ENCODE measurements at regions not wholly inside any gene's neighbourhood (a gene's known extent, or its start where the extent isn't known, plus 50 kb on each side); places are given as distances from the start of the nearest gene placed in this dataset.
"Not testable (repeated sequence)": the region's sequence is repeated elsewhere in the genome, so short reads cannot be mapped to it uniquely, and the experiment has no call there.

DNA sequence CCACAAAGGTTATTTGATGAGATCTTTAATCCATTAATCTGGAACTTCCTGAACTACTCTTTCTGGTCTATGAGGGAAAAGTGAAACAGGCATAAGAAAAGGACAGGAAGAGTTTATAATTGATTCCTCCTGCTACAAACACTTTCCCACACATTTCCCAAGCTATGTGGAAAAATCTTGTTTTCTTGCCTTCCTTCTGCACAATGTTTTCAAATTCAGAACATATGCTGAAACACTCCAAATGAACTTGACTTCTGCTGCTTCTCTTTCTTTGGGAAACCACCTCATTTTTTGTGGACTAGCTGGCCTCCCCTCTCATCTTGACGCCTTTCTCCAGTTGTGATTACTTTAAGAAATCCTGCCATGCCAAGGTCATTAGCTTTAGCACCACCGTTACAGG, 100.7 kb upstream of the PTPRG start:
- ChIA-PET POLR2A (no interaction called here), CTCF (interaction anchor here (0.5 kb wide), 1 partner anchor 485 kb away, joined by 3 read pairs; no protein-coding TSS in a partner anchor)
- Mint-ChIP-seq H3K4me1 (no peaks in the 10 kb centered on the region), H3K36me3 (ENCODE audit: low read depth) (no peaks in the 10 kb centered on the region), H3K27ac (no peak overlapping the region), H3K9me3 (peaks cover 2% of the 10 kb centered on the region), H3K4me3 (no peak overlapping the region), H3K27me3 (no peaks in the 10 kb centered on the region)
- DNase-seq: no peak

- no peak for DNase-seq
- Mint-ChIP-seq H3K9me3 (peaks cover 2% of the 10 kb centered on the region), H3K36me3 (ENCODE audit: low read depth) (no peaks in the 10 kb centered on the region), H3K27me3 (no peaks in the 10 kb centered on the region), H3K27ac (no peak overlapping the region), H3K4me3 (no peak overlapping the region), H3K4me1 (no peaks in the 10 kb centered on the region)
- ChIA-PET CTCF (no interaction called here), POLR2A (no interaction called here)
These were observed 98.2 kb upstream of the PTPRG start for GRCh38 chr3:61463191-61463590.

DNA sequence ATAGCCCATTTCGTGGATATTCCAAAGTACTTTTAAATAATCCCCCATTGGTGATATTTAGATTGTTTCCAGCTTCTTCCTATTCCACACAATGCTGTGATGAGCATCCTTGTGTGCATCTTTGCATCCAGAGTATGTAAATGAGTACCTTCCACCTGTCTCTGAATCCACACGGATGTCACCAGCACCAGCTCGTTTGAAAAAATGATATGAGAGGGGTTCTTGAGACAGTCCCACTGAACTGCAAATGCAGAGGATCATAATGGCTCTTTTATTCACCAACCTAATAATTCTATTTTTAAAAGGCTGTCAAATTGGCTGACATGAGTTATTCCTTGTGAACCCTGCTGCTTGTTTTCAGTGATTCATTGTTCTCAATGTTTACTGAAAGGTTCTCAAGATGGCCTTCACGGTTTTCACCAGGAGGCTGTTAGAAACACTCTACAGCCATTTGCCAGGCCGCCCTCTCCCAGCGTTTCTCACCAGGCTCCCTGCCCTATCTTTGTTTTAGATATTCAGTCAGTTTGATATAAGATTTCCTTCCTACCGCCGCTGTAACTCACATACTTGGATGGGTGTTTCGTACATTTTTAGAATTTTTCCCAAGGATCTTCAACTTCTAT, 96.7 kb upstream of the PTPRG start:
- Mint-ChIP-seq H3K27ac (no peak overlapping the region), H3K36me3 (ENCODE audit: low read depth) (no peaks in the 10 kb centered on the region), H3K4me1 (no peaks in the 10 kb centered on the region), H3K4me3 (no peak overlapping the region), H3K9me3 (no peaks in the 10 kb centered on the region), H3K27me3 (no peaks in the 10 kb centered on the region)
- no peak for DNase-seq
- POLR2A ChIA-PET: no interaction called here
- CTCF ChIA-PET: no interaction called here

DNA sequence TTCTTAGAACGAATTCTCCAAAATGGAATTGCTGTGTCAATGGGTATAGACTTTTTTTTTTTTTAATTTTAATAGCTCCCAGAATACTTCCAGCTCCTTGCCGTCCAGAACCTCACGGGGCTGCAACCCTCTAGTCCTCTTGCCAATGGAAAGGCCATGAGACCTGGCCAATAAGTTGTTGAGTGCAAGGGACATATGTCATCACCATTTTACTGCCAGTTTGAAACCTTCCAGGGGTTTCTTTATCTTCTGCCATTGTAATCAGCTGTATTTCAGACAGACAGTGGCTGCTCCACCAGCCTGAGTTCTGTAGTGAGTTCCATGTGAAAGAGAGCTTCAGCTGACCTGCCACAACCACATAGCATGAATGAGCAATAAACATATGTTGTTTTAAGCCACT, 95.0 kb upstream of the PTPRG start:
- no peaks in the 10 kb centered on the region for H3K4me1 Mint-ChIP-seq
- DNase-seq: no peak
- H3K36me3 Mint-ChIP-seq (ENCODE audit: low read depth): no peaks in the 10 kb centered on the region
- H3K27me3 Mint-ChIP-seq: no peaks in the 10 kb centered on the region
- H3K4me3 Mint-ChIP-seq: no peak overlapping the region
- no peak overlapping the region for H3K27ac Mint-ChIP-seq
- CTCF ChIA-PET: no interaction called here
- H3K9me3 Mint-ChIP-seq: no peaks in the 10 kb centered on the region
- POLR2A ChIA-PET: no interaction called here

- no peak for DNase-seq
- CTCF ChIA-PET: no interaction called here
- no peaks in the 10 kb centered on the region for H3K36me3 Mint-ChIP-seq (ENCODE audit: low read depth)
- POLR2A ChIA-PET: no interaction called here
- no peaks in the 10 kb centered on the region for H3K27me3 Mint-ChIP-seq
- H3K27ac Mint-ChIP-seq: no peak overlapping the region
- no peaks in the 10 kb centered on the region for H3K9me3 Mint-ChIP-seq
- no peak overlapping the region for H3K4me3 Mint-ChIP-seq
- no peaks in the 10 kb centered on the region for H3K4me1 Mint-ChIP-seq
These were observed 77.4 kb upstream of the PTPRG start for GRCh38 chr3:61483997-61484396.

DNA sequence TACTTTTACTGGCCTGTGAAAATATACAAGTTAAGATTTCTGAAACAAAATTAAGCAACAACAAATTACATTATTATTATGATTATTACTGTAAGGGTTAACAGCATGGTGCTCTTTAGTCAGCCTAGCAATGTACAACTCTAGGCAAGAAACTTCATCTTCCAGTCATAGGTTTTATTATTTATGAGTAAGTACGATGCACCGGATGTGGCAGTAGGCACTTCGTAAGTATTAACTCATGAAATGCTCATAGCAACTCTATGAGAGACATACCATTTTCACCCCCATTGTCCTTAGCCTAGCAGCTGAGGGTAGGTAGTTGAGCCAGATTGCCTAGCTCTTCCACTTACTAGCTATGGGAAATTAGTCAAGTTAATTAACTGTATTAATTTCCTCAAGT, 68.0 kb upstream of the PTPRG start:
- Mint-ChIP-seq H3K27ac (no peak overlapping the region), H3K36me3 (ENCODE audit: low read depth) (no peaks in the 10 kb centered on the region), H3K4me1 (no peaks in the 10 kb centered on the region), H3K9me3 (peaks cover 6% of the 10 kb centered on the region), H3K27me3 (no peaks in the 10 kb centered on the region), H3K4me3 (no peak overlapping the region)
- POLR2A ChIA-PET: no interaction called here
- CTCF ChIA-PET: no interaction called here
- no peak for DNase-seq

DNA sequence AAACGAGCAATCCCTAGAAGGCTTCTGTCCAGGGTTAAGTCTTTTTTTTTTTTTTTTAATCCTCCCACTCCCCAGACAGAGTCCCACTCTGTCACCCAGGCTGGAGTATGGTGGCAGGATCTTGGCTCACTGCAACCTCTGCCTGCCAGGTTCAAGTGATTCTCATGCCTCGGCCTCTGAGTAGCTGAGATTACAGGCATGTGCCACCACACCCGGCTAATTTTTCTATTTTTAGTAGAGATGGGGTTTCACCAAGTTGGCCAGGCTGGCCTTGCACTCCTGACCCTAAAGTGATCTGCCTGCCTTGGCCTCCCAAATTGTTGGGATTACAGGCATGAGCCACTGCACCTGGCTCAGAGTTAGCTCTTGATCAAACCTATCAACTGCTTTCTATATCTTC, 67.1 kb upstream of the PTPRG start:
- H3K4me1 Mint-ChIP-seq; H3K4me3 Mint-ChIP-seq; DNase-seq; POLR2A ChIA-PET; H3K9me3 Mint-ChIP-seq; H3K36me3 Mint-ChIP-seq (ENCODE audit: low read depth); CTCF ChIA-PET; H3K27ac Mint-ChIP-seq; H3K27me3 Mint-ChIP-seq: not testable (repeated sequence)

GRCh38 chr3:61497463-61497862, 63.9 kb upstream of the PTPRG start:
- Mint-ChIP-seq H3K4me1 (no peaks in the 10 kb centered on the region), H3K4me3 (no peak overlapping the region), H3K9me3 (peaks cover 3% of the 10 kb centered on the region), H3K36me3 (ENCODE audit: low read depth) (no peaks in the 10 kb centered on the region), H3K27me3 (no peaks in the 10 kb centered on the region), H3K27ac (no peak overlapping the region)
- CTCF ChIA-PET: no interaction called here
- POLR2A ChIA-PET: no interaction called here
- no peak for DNase-seq

DNA sequence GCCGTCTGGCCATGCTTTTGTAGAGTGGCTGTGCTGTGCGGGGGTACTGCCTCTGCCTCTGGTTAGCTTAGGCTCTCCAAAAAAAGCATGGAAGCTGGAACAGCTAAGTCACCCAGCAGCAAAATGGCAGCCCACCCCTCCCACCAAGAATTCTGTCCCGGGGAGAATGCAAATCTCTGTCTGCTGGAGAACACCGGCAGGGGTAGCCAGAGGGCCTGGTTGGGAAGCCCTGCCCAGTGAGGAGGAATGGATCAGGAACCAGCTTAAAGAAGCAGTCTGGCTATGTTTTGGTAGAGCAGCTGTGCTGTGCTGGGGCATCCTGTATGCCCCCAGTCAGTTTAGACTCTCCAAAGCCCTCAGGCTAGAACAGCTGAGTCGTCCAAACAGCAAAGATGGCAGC, 56.2 kb upstream of the PTPRG start:
- peaks cover 3% of the 10 kb centered on the region for H3K9me3 Mint-ChIP-seq
- no peaks in the 10 kb centered on the region for H3K27me3 Mint-ChIP-seq
- DNase-seq: no peak
- H3K4me3 Mint-ChIP-seq: no peak overlapping the region
- ChIA-PET CTCF (no interaction called here), POLR2A (no interaction called here)
- no peaks in the 10 kb centered on the region for H3K36me3 Mint-ChIP-seq (ENCODE audit: low read depth)
- H3K27ac Mint-ChIP-seq: no peak overlapping the region
- no peaks in the 10 kb centered on the region for H3K4me1 Mint-ChIP-seq

DNA sequence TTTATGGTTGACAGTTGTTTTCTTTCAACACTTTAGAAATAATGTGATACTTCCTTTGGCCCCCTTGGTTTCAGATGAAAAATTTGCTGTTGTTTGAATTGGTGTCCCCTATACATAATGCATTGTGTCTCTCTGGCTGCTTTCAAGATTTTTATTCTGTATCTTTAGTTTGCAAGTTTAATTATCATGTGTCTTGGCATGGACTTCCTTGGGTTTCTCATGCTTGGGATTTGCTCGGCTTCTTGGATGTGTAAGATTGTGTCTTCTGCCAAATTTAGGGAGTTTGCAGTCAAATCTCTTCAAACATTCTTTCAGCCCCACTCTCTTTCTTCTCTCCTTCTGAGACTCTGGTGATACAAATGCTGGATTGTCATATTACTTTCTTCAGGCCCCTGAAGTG, 53.4 kb upstream of the PTPRG start:
- Mint-ChIP-seq H3K27me3 (peaks cover 1% of the 10 kb centered on the region), H3K27ac (no peak overlapping the region), H3K36me3 (ENCODE audit: low read depth) (no peaks in the 10 kb centered on the region), H3K4me1 (no peaks in the 10 kb centered on the region), H3K9me3 (peaks cover 3% of the 10 kb centered on the region), H3K4me3 (no peak overlapping the region)
- ChIA-PET POLR2A (no interaction called here), CTCF (no interaction called here)
- no peak for DNase-seq
